GM23338 (cell line): ENCODE measurements at regions not wholly inside any gene's neighbourhood (a gene's known extent, or its start where the extent isn't known, plus 50 kb on each side); places are given as distances from the start of the nearest gene placed in this dataset.
A peak's percentile ranks its signal among the peaks of the same experiment; 100 is the strongest.

Experiments used
- ATAC-seq: fragments of 200-7000 bp; cut with Tn5 transposase; 3 replicates; pipeline ENCODE4 v1.9.1; 2020
- DNase-seq: peaks from one replicate; pipeline ENCODE4 v3.0.0-alpha.2; 2015; ENCODE audit warnings: low spot score
- H2AFZ ChIP-seq: fragments of 200-600 bp; sonication (generic); 2 replicates; pipeline ENCODE4 v1.8.0; 2016; ENCODE audit warnings: antibody characterized with exemption, mild to moderate bottlenecking, moderate library complexity
- H3F3A ChIP-seq: fragments of 200-600 bp; sonication (generic); replicated peaks from 2 replicates; pipeline ENCODE4 v1.8.0; 2017; ENCODE audit warnings: antibody characterized with exemption, mixed run types, low read depth
- H3K27ac ChIP-seq: fragments of 200-600 bp; sonication (generic); 2 replicates; pipeline ENCODE4 v1.6.1; 2016; ENCODE audit warnings: low read depth
- H3K27me3 ChIP-seq: fragments of 200-600 bp; sonication (generic); 2 replicates; pipeline ENCODE4 v1.8.0; 2016; ENCODE audit warnings: mild to moderate bottlenecking, mixed run types, moderate library complexity; ENCODE audit not compliant: insufficient read depth
- H3K36me3 ChIP-seq: fragments of 200-600 bp; sonication (generic); 2 replicates; pipeline ENCODE4 v1.8.0; 2016; ENCODE audit warnings: mild to moderate bottlenecking; ENCODE audit not compliant: insufficient read depth
- H3K4me1 ChIP-seq: fragments of 200-600 bp; sonication (generic); 2 replicates; pipeline ENCODE4 v1.8.0; 2016; ENCODE audit warnings: mild to moderate bottlenecking, moderate library complexity; ENCODE audit not compliant: insufficient read depth
- H3K4me2 ChIP-seq: fragments of 200-600 bp; sonication (generic); 2 replicates; pipeline ENCODE4 v1.7.1; 2017; ENCODE audit warnings: mixed run types
- H3K4me3 ChIP-seq: fragments of 200-600 bp; sonication (generic); 2 replicates; pipeline ENCODE4 v1.6.1; 2016; ENCODE audit warnings: mixed run types
- H3K79me2 ChIP-seq: fragments of 200-600 bp; sonication (generic); replicated peaks from 2 replicates; pipeline ENCODE4 v1.8.0; 2017; ENCODE audit warnings: mild to moderate bottlenecking; ENCODE audit not compliant: insufficient read depth
- H3K9me2 ChIP-seq: fragments of 200-600 bp; sonication (generic); 2 replicates; pipeline ENCODE4 v1.8.0; 2017; ENCODE audit not compliant: insufficient read depth
- H4K20me1 ChIP-seq: fragments of 200-600 bp; sonication (generic); replicated peaks from 2 replicates; pipeline ENCODE4 v1.8.0; 2017; ENCODE audit warnings: mild to moderate bottlenecking; ENCODE audit not compliant: insufficient read depth
- H3K27ac Mint-ChIP-seq: 2 replicates; pipeline ENCODE4 v1.8.0; 2020; ENCODE audit warnings: inconsistent platforms, mild to moderate bottlenecking, moderate library complexity, mixed read lengths
- H3K27me3 Mint-ChIP-seq: 3 replicates; pipeline ENCODE4 v1.8.0; 2022; ENCODE audit warnings: low read depth, mild to moderate bottlenecking, moderate library complexity, mixed read lengths, inconsistent platforms; ENCODE audit not compliant: insufficient read depth, poor library complexity
- H3K36me3 Mint-ChIP-seq: 3 replicates; pipeline ENCODE4 v1.8.0; 2021; ENCODE audit warnings: low read depth, mild to moderate bottlenecking, inconsistent platforms, moderate library complexity, mixed read lengths
- H3K4me1 Mint-ChIP-seq: 3 replicates; pipeline ENCODE4 v1.8.0; 2020; ENCODE audit warnings: mild to moderate bottlenecking, inconsistent platforms, mixed read lengths
- H3K4me3 Mint-ChIP-seq: 3 replicates; pipeline ENCODE4 v1.8.0; 2021; ENCODE audit warnings: moderate library complexity, mild to moderate bottlenecking, inconsistent platforms, mixed read lengths
- H3K9me3 Mint-ChIP-seq: 3 replicates; pipeline ENCODE4 v1.8.0; 2020; ENCODE audit warnings: moderate library complexity, mild to moderate bottlenecking, inconsistent platforms, mixed read lengths
- CREB1 ChIP-seq: fragments of 250-450 bp; sonication (Bioruptor Pico); IDR thresholded peaks from 2 replicates; pipeline ENCODE4 v1.5.0; 2020; ENCODE audit warnings: low read depth, mild to moderate bottlenecking, moderate library complexity
- ETS1 ChIP-seq: IDR thresholded peaks from 2 replicates; pipeline ENCODE4 v1.6.1; 2016; ENCODE audit warnings: antibody characterized with exemption
- EZH2 ChIP-seq: fragments of 200-600 bp; sonication (generic); IDR thresholded peaks from one replicate; pipeline ENCODE4 v1.8.0; 2017; ENCODE audit warnings: antibody characterized with exemption, mild to moderate bottlenecking, low read depth; ENCODE audit not compliant: unreplicated experiment
- EZH2phosphoT487 ChIP-seq: fragments of 200-600 bp; sonication (generic); IDR thresholded peaks from one replicate; pipeline ENCODE4 v1.8.1; 2018; ENCODE audit warnings: antibody characterized with exemption; ENCODE audit not compliant: unreplicated experiment
- JUNB ChIP-seq: IDR thresholded peaks from one replicate; pipeline ENCODE4 v1.6.1; 2016; ENCODE audit warnings: antibody characterized with exemption; ENCODE audit not compliant: unreplicated experiment
- POLR2AphosphoS5 ChIP-seq: IDR thresholded peaks from 2 replicates; pipeline ENCODE4 v1.6.1; 2016; ENCODE audit warnings: antibody characterized with exemption, low read depth
- ZNF114 ChIP-seq: fragments of 250-450 bp; sonication (Bioruptor Pico); IDR thresholded peaks from 2 replicates; pipeline ENCODE4 v1.5.0; 2020; ENCODE audit warnings: mild to moderate bottlenecking, moderate library complexity
- ZNF331 ChIP-seq: fragments of 250-450 bp; sonication (Bioruptor Pico); IDR thresholded peaks from 2 replicates; pipeline ENCODE4 v1.5.0; 2020; ENCODE audit warnings: low read depth, mild to moderate bottlenecking, moderate library complexity
- TF ChIP-seq, protein P1 (sequence below): fragments of 250-450 bp; sonication (Bioruptor Pico); IDR thresholded peaks from 2 replicates; pipeline ENCODE4 v1.5.0; 2020; ENCODE audit warnings: mild to moderate bottlenecking, moderate library complexity

GRCh38 chr10:16030562-16030961 is 170.3 kb upstream of the MINDY3 start (continued):
- TF ChIP-seq, protein P1, sequence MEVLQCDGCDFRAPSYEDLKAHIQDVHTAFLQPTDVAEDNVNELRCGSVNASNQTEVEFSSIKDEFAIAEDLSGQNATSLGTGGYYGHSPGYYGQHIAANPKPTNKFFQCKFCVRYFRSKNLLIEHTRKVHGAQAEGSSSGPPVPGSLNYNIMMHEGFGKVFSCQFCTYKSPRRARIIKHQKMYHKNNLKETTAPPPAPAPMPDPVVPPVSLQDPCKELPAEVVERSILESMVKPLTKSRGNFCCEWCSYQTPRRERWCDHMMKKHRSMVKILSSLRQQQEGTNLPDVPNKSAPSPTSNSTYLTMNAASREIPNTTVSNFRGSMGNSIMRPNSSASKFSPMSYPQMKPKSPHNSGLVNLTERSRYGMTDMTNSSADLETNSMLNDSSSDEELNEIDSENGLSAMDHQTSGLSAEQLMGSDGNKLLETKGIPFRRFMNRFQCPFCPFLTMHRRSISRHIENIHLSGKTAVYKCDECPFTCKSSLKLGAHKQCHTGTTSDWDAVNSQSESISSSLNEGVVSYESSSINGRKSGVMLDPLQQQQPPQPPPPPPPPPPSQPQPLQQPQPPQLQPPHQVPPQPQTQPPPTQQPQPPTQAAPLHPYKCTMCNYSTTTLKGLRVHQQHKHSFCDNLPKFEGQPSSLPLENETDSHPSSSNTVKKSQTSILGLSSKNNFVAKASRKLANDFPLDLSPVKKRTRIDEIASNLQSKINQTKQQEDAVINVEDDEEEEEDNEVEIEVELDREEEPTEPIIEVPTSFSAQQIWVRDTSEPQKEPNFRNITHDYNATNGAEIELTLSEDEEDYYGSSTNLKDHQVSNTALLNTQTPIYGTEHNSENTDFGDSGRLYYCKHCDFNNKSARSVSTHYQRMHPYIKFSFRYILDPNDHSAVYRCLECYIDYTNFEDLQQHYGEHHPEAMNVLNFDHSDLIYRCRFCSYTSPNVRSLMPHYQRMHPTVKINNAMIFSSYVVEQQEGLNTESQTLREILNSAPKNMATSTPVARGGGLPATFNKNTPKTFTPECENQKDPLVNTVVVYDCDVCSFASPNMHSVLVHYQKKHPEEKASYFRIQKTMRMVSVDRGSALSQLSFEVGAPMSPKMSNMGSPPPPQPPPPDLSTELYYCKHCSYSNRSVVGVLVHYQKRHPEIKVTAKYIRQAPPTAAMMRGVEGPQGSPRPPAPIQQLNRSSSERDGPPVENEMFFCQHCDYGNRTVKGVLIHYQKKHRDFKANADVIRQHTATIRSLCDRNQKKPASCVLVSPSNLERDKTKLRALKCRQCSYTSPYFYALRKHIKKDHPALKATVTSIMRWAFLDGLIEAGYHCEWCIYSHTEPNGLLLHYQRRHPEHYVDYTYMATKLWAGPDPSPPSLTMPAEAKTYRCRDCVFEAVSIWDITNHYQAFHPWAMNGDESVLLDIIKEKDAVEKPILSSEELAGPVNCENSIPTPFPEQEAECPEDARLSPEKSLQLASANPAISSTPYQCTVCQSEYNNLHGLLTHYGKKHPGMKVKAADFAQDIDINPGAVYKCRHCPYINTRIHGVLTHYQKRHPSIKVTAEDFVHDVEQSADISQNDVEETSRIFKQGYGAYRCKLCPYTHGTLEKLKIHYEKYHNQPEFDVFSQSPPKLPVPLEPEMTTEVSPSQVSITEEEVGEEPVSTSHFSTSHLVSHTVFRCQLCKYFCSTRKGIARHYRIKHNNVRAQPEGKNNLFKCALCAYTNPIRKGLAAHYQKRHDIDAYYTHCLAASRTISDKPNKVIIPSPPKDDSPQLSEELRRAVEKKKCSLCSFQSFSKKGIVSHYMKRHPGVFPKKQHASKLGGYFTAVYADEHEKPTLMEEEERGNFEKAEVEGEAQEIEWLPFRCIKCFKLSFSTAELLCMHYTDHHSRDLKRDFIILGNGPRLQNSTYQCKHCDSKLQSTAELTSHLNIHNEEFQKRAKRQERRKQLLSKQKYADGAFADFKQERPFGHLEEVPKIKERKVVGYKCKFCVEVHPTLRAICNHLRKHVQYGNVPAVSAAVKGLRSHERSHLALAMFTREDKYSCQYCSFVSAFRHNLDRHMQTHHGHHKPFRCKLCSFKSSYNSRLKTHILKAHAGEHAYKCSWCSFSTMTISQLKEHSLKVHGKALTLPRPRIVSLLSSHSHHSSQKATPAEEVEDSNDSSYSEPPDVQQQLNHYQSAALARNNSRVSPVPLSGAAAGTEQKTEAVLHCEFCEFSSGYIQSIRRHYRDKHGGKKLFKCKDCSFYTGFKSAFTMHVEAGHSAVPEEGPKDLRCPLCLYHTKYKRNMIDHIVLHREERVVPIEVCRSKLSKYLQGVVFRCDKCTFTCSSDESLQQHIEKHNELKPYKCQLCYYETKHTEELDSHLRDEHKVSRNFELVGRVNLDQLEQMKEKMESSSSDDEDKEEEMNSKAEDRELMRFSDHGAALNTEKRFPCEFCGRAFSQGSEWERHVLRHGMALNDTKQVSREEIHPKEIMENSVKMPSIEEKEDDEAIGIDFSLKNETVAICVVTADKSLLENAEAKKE (CRISPR knock-in tag), result no peak
- TF ChIP-seq ETS1 (no peak), ZNF114 (CRISPR knock-in tag) (no peak)

DNA sequence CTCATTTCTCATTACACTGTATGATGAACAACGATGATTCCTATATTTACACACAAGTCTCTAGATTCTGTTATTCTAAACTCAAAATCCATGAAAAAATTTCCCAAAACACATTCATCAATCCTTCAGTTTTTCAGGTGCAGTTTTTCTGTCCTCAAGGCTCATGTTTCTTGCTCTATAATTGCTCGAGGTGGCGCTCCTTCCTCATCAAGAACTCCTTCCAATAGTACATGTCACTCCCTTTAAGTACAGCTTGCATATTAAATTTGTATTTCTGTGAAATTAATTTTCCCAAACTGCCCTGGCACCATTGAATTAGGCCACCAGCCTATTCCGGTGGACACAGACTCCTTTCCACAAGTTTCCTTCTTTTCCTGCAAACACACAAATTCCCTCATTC is 188.7 kb upstream of the MINDY3 start:
- ATAC-seq (no peak), DNase-seq (peak; percentile 18)
- H3K27me3 Mint-ChIP-seq, result peaks cover 2% of the 10 kb centered on the region
- no peak overlapping the region for H2AFZ ChIP-seq
- H3K27me3 ChIP-seq, result no peaks in the 10 kb centered on the region
- H3K4me1 Mint-ChIP-seq, result no peaks in the 10 kb centered on the region; the same call in 2 of the 3 replicates
- no peaks in the 10 kb centered on the region for H4K20me1 ChIP-seq
- no peaks in the 10 kb centered on the region for H3K9me2 ChIP-seq
- no peak overlapping the region for H3K4me3 Mint-ChIP-seq
- H3K4me1 ChIP-seq, result no peaks in the 10 kb centered on the region
- no peak overlapping the region for H3K4me3 ChIP-seq
- no peak overlapping the region for H3K27ac ChIP-seq
- H3K9me3 Mint-ChIP-seq, result no peaks in the 10 kb centered on the region
- H3K36me3 Mint-ChIP-seq, result no peaks in the 10 kb centered on the region
- H3K4me2 ChIP-seq, result no peak overlapping the region
- H3K27ac Mint-ChIP-seq, result no peak overlapping the region
- no peaks in the 10 kb centered on the region for H3F3A ChIP-seq
- no peaks in the 10 kb centered on the region for H3K36me3 ChIP-seq
- no peaks in the 10 kb centered on the region for H3K79me2 ChIP-seq
- TF ChIP-seq EZH2, result no peak
- TF ChIP-seq ZNF331, result no peak
- TF ChIP-seq, protein P1 (CRISPR knock-in tag), result no peak
- no peak for TF ChIP-seq POLR2AphosphoS5
- no peak for TF ChIP-seq CREB1
- no peak for TF ChIP-seq ZNF114 (CRISPR knock-in tag)
- no peak for TF ChIP-seq EZH2phosphoT487
- TF ChIP-seq JUNB, result no peak
